RWPE2 (cell line): ENCODE measurements at regions not wholly inside any gene's neighbourhood (a gene's known extent, or its start where the extent isn't known, plus 50 kb on each side); places are given as distances from the start of the nearest gene placed in this dataset.

Experiments used
- ATAC-seq: fragments of 200-7000 bp; cut with Tn5 transposase; 3 replicates; pipeline ENCODE4 v1.9.1; 2021; ENCODE audit warnings: low read depth
- DNase-seq: peaks from one replicate; pipeline ENCODE4 v3.0.0-alpha.2; 2020; ENCODE audit warnings: low spot score
- H3K27ac ChIP-seq: fragments of 450-650 bp; 2 replicates; pipeline ENCODE4 v1.5.1; 2017; ENCODE audit warnings: mild to moderate bottlenecking; ENCODE audit not compliant: poor library complexity, severe bottlenecking
- H3K27me3 ChIP-seq: fragments of 250-450 bp; sonication (Bioruptor Pico); 2 replicates; pipeline ENCODE4 v1.5.1; 2021; ENCODE audit warnings: mild to moderate bottlenecking, moderate library complexity; ENCODE audit not compliant: insufficient read depth, poor library complexity, severe bottlenecking
- H3K36me3 ChIP-seq: fragments of 250-450 bp; sonication (Bioruptor Pico); 2 replicates; pipeline ENCODE4 v1.5.1; 2020; ENCODE audit warnings: low read depth, mild to moderate bottlenecking, moderate library complexity
- H3K4me1 ChIP-seq: fragments of 250-450 bp; sonication (Bioruptor Pico); 2 replicates; pipeline ENCODE4 v1.5.1; 2021; ENCODE audit warnings: mild to moderate bottlenecking, moderate library complexity; ENCODE audit not compliant: insufficient read depth, poor library complexity, severe bottlenecking
- H3K4me3 ChIP-seq: fragments of 250-450 bp; sonication (Bioruptor Pico); 2 replicates; pipeline ENCODE4 v1.5.1; 2021; ENCODE audit warnings: mild to moderate bottlenecking, moderate library complexity; ENCODE audit not compliant: severe bottlenecking
- H3K9me3 ChIP-seq: fragments of 250-450 bp; sonication (Bioruptor Pico); 2 replicates; pipeline ENCODE4 v1.5.1; 2021; ENCODE audit warnings: mild to moderate bottlenecking, moderate library complexity; ENCODE audit not compliant: severe bottlenecking
- CTCF ChIP-seq: fragments of 450-650 bp; IDR thresholded peaks from one replicate; pipeline ENCODE4 v1.5.1; 2017; ENCODE audit warnings: mild to moderate bottlenecking, moderate library complexity; ENCODE audit not compliant: poor library complexity, severe bottlenecking

DNA sequence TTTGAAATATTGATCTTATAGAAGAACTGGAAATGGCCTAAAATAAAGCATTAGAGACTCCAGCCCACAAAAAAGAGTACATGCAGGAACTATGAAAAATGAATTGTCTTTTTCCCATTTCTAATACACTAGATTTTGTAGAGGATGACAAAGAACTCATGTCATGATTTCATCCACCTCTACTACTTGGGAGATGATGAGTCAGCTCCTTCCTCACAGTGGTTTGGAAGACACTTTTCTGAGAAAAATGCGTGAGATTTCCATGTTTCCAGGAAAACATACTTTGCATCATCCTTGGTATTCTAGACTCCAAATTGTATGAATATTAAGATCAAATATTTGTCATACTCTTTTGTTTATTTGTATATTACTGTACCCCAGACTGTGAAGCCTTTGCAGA, 500.5 kb downstream of the FAM181B start:
- H3K36me3 ChIP-seq: no peaks in the 10 kb centered on the region
- H3K4me1 ChIP-seq: no peaks in the 10 kb centered on the region
- no peak overlapping the region for H3K27ac ChIP-seq
- TF ChIP-seq CTCF: no peak
- no peak overlapping the region for H3K4me3 ChIP-seq
- DNase-seq (no peak), ATAC-seq (no peak)
- no peaks in the 10 kb centered on the region for H3K9me3 ChIP-seq
- no peaks in the 10 kb centered on the region for H3K27me3 ChIP-seq

GRCh38 chr11:82229341-82229740, 504.3 kb downstream of the FAM181B start:
- peak; percentile 41; the same call in 1 of the 3 replicates for ATAC-seq
- DNase-seq: no peak
- peak; percentile 59 for TF ChIP-seq CTCF
- no peaks in the 10 kb centered on the region for H3K4me1 ChIP-seq
- H3K9me3 ChIP-seq: no peaks in the 10 kb centered on the region
- no peak overlapping the region for H3K4me3 ChIP-seq
- H3K27me3 ChIP-seq: no peaks in the 10 kb centered on the region
- no peak overlapping the region for H3K27ac ChIP-seq
- H3K36me3 ChIP-seq: no peaks in the 10 kb centered on the region

DNA sequence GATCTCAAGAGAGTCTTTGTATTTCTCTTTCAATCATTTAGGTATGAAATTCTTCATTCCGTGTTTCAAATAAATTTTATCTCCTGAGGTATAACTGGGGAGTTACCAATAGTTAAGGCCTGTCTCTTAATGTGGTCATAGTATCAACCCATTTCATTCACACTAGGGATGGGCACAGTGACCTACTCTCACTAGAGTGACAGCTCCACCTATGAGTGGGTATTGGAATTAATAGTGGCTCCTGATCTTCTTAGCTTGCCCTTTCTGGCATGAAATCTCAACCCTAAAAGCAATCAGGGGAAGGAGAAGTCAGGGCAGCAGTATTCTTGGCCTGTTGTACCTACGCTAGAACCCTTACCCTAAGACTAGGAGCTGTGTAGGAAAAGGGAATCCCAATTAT, 507.7 kb downstream of the FAM181B start:
- no peak overlapping the region for H3K4me3 ChIP-seq
- ATAC-seq (no peak), DNase-seq (no peak)
- H3K4me1 ChIP-seq: no peaks in the 10 kb centered on the region
- H3K9me3 ChIP-seq: no peaks in the 10 kb centered on the region
- TF ChIP-seq CTCF: no peak
- H3K36me3 ChIP-seq: no peaks in the 10 kb centered on the region
- no peak overlapping the region for H3K27ac ChIP-seq
- no peaks in the 10 kb centered on the region for H3K27me3 ChIP-seq

DNA sequence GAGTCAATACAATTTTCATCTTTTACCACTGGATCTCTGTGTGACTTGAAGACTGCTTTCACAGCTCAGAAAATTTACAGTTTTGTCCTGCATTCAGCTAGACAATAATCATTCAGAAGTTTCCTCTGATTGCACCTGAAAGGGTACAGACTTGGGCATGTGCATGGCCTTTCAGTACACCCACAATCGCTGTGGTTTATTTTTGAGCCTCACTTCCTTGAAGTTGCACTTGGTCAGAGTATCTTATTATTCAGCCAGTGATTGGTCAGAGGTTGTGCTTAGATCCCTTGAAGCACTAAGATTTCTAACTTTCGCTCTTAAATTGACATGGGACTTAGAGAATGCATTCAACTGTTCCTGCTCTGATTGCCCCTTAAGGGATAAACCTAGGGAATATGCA, 508.2 kb downstream of the FAM181B start:
- H3K4me3 ChIP-seq: no peak overlapping the region
- TF ChIP-seq CTCF: no peak
- H3K27me3 ChIP-seq: no peaks in the 10 kb centered on the region
- DNase-seq: no peak
- H3K36me3 ChIP-seq: no peaks in the 10 kb centered on the region
- no peaks in the 10 kb centered on the region for H3K9me3 ChIP-seq
- ATAC-seq: no peak
- no peaks in the 10 kb centered on the region for H3K4me1 ChIP-seq
- H3K27ac ChIP-seq: no peak overlapping the region

DNA sequence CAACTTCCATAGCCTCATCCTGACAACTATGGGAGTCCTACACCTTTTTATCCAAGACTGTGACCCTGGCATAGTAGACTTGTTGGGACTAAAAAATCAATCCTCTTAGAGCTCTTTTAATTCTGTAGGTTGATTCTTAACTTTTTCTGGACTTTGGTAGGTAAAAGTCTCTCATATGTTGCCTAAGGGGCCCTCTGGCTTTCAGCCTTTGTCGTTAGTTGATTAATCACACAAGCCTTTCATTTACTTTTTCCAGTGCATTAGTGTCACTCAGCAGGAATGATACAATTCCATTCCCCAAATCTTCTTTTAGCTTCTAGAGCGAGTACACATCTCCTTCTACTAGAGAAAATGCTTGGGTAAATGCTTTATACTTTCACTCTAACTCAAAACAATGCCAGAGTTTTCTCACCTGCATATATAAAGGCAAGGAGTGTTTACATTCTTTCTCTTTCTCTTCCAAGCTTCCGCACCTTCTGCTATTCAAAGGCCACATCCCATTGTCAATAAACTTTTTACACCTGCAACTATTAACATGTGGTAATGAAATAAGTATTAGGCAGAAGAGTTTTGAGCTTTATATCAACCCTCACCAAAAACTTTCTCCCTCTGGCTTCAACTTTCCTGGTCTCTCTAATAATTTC, 516.6 kb downstream of the FAM181B start:
- Histone ChIP-seq H3K27me3 (no peaks in the 10 kb centered on the region), H3K27ac (no peak overlapping the region), H3K4me1 (no peaks in the 10 kb centered on the region), H3K36me3 (no peaks in the 10 kb centered on the region), H3K4me3 (no peak overlapping the region), H3K9me3 (no peaks in the 10 kb centered on the region)
- no peak for ATAC-seq
- no peak for TF ChIP-seq CTCF
- no peak for DNase-seq
